CD4-positive, alpha-beta T cell treated with Interleukin-15 for 4 hours (primary cell): ENCODE measurements at regions not wholly inside any gene's neighbourhood (a gene's known extent, or its start where the extent isn't known, plus 50 kb on each side); places are given as distances from the start of the nearest gene placed in this dataset.

ENCODE experiments used
- DNase-seq: peaks from one replicate; pipeline ENCODE4 v3.0.0-alpha.2; 2020; ENCODE audit warnings: low spot score

GRCh38 chr13:107104631-107105030 lies 536.7 kb upstream of the ARGLU1 start:
- DNase-seq = no peak

GRCh38 chr13:107102676-107103075 lies 534.7 kb upstream of the ARGLU1 start:
- DNase-seq = no peak

- DNase-seq = no peak
These were observed 531.7 kb upstream of the ARGLU1 start for GRCh38 chr13:107099661-107100060.

- DNase-seq = no peak
These were observed 530.0 kb upstream of the ARGLU1 start for GRCh38 chr13:107097916-107098315.

- no peak for DNase-seq
These were observed 527.9 kb upstream of the ARGLU1 start for GRCh38 chr13:107095876-107096275.

GRCh38 chr13:107091861-107092260 lies 523.9 kb upstream of the ARGLU1 start:
- no peak for DNase-seq

GRCh38 chr13:107091428-107091827 lies 523.5 kb upstream of the ARGLU1 start:
- no peak for DNase-seq

GRCh38 chr13:107088061-107088460 lies 520.1 kb upstream of the ARGLU1 start:
- DNase-seq = no peak

GRCh38 chr13:107079423-107080049 lies 511.6 kb upstream of the ARGLU1 start:
- DNase-seq = no peak

- no peak for DNase-seq
These were observed 510.4 kb upstream of the ARGLU1 start for GRCh38 chr13:107078229-107078765.

GRCh38 chr13:107076801-107077200 lies 508.9 kb upstream of the ARGLU1 start:
- no peak for DNase-seq

- DNase-seq = no peak
These were observed 507.6 kb upstream of the ARGLU1 start for GRCh38 chr13:107075576-107075975.

GRCh38 chr13:107070792-107071191 lies 502.9 kb upstream of the ARGLU1 start:
- DNase-seq = no peak

- DNase-seq = no peak
These were observed 501.3 kb upstream of the ARGLU1 start for GRCh38 chr13:107069108-107069776.

GRCh38 chr13:107067381-107067780 lies 499.4 kb upstream of the ARGLU1 start:
- DNase-seq = no peak

- no peak for DNase-seq
These were observed 498.4 kb upstream of the ARGLU1 start for GRCh38 chr13:107066355-107066754.

GRCh38 chr13:107065036-107065435 lies 497.1 kb upstream of the ARGLU1 start:
- no peak for DNase-seq

- no peak for DNase-seq
These were observed 489.2 kb upstream of the ARGLU1 start for GRCh38 chr13:107057028-107057631.

- DNase-seq = no peak
These were observed 475.4 kb upstream of the ARGLU1 start for GRCh38 chr13:107043021-107043956.

- DNase-seq = no peak
These were observed 467.8 kb upstream of the ARGLU1 start for GRCh38 chr13:107035778-107036177.

GRCh38 chr13:107035186-107035585 lies 467.2 kb upstream of the ARGLU1 start:
- DNase-seq = no peak

- DNase-seq = no peak
These were observed 466.4 kb upstream of the ARGLU1 start for GRCh38 chr13:107034236-107034872.
